NB4 (cell line): ENCODE measurements at regions not wholly inside any gene's neighbourhood (a gene's known extent, or its start where the extent isn't known, plus 50 kb on each side); places are given as distances from the start of the nearest gene placed in this dataset.

Experiments used
- DNase-seq: peaks from one replicate; pipeline ENCODE4 v3.0.0; 2010; ENCODE audit warnings: low read depth
- H3K4me3 ChIP-seq: one replicate; pipeline ENCODE4 v1.5.1; 2011; ENCODE audit warnings: mild to moderate bottlenecking, low read depth, low read length, moderate library complexity
- CTCF ChIP-seq: IDR thresholded peaks from one replicate; pipeline ENCODE4 v1.5.1; 2012; ENCODE audit warnings: low read depth, low read length
- MAX ChIP-seq: IDR thresholded peaks from 2 replicates; pipeline ENCODE4 v1.6.1; 2011; ENCODE audit warnings: low read depth, low read length
- MYC ChIP-seq: IDR thresholded peaks from 2 replicates; pipeline ENCODE4 v1.6.1; 2011; ENCODE audit warnings: low read depth, low read length
- POLR2A ChIP-seq: IDR thresholded peaks from 2 replicates; pipeline ENCODE4 v1.6.1; 2011; ENCODE audit warnings: mild to moderate bottlenecking; ENCODE audit not compliant: insufficient read length; ENCODE audit errors: extremely low read depth

- H3K4me3 ChIP-seq = no peak overlapping the region
- TF ChIP-seq CTCF = no peak
- TF ChIP-seq MYC = no peak
- TF ChIP-seq POLR2A = no peak
- TF ChIP-seq MAX = no peak
- no peak for DNase-seq
These were observed 348.4 kb downstream of the FBXO8 start for GRCh38 chr4:173934933-173935620.

- DNase-seq = no peak
- H3K4me3 ChIP-seq = no peak overlapping the region
- TF ChIP-seq CTCF (no peak), MYC (no peak), POLR2A (no peak), MAX (no peak)
These were observed 349.3 kb downstream of the FBXO8 start for GRCh38 chr4:173934201-173934600.

GRCh38 chr4:173932701-173933100 is 350.8 kb downstream of the FBXO8 start:
- no peak overlapping the region for H3K4me3 ChIP-seq
- TF ChIP-seq CTCF = no peak
- TF ChIP-seq POLR2A = no peak
- no peak for TF ChIP-seq MAX
- no peak for TF ChIP-seq MYC
- DNase-seq = no peak

- no peak overlapping the region for H3K4me3 ChIP-seq
- TF ChIP-seq CTCF = no peak
- TF ChIP-seq MYC = no peak
- TF ChIP-seq POLR2A = no peak
- TF ChIP-seq MAX = no peak
- DNase-seq = no peak
These were observed 353.0 kb downstream of the FBXO8 start for GRCh38 chr4:173930329-173930967.

- no peak for DNase-seq
- H3K4me3 ChIP-seq = no peak overlapping the region
- TF ChIP-seq POLR2A = no peak
- no peak for TF ChIP-seq MAX
- no peak for TF ChIP-seq CTCF
- TF ChIP-seq MYC = no peak
These were observed 353.5 kb downstream of the FBXO8 start for GRCh38 chr4:173929921-173930320.
